Transverse colon (tissue), 4 donors: ENCODE measurements at regions not wholly inside any gene's neighbourhood (a gene's known extent, or its start where the extent isn't known, plus 50 kb on each side); places are given as distances from the start of the nearest gene placed in this dataset.

Experiments
- DNase-seq: peaks from one replicate; pipeline ENCODE4 v3.0.0-alpha.2; 2019
- H3K27ac ChIP-seq, 4 donors: fragments of 200-600 bp; sonication (generic); 2 replicates each; pipeline ENCODE4 v1.5.1; 2016 to 2018; ENCODE audit warnings: inconsistent platforms in 4 of 4
- H3K27me3 ChIP-seq: fragments of 200-600 bp; sonication (generic); 2 replicates; pipeline ENCODE4 v1.5.1; 2017; ENCODE audit warnings: inconsistent platforms
- H3K36me3 ChIP-seq, 4 donors: fragments of 200-600 bp; sonication (generic); 2 replicates each; pipeline ENCODE4 v1.5.1; 2017 to 2019; ENCODE audit warnings: inconsistent platforms in 4 of 4
- H3K4me1 ChIP-seq, 4 donors: fragments of 200-600 bp; sonication (generic); 2 replicates each; pipeline ENCODE4 v1.5.1; 2017 to 2020; ENCODE audit warnings: inconsistent platforms in 4 of 4
- H3K4me3 ChIP-seq, 4 donors: fragments of 200-600 bp; sonication (generic); 1 replicate in 1 of 4; 2 replicates in 3 of 4; pipeline versions ENCODE4 v1.5.1 to v1.6.1; 2017 to 2019; ENCODE audit warnings: inconsistent platforms in 4 of 4
- H3K9me3 ChIP-seq, 2 donors: fragments of 200-600 bp; sonication (generic); 2 replicates each; pipeline ENCODE4 v1.5.1; 2017 to 2019; ENCODE audit warnings: inconsistent platforms in 2 of 2
- CTCF ChIP-seq, 5 experiments: fragments of 200-600 bp in 3 of 5; fragments of 450-650 bp in 2 of 5; sonication (generic) in 3 of 5; IDR thresholded peaks; 1 replicate in 2 of 5; 2 replicates in 3 of 5; pipeline ENCODE4 v1.5.1; 2016 to 2017; ENCODE audit warnings: antibody characterized with exemption in 5 of 5, inconsistent platforms in 3 of 5, mild to moderate bottlenecking in 2 of 5, moderate library complexity in 1 of 5
- EP300 ChIP-seq: sonication (generic); formaldehyde crosslinking; IDR thresholded peaks from one replicate; pipeline ENCODE4 v1.6.1; 2017; ENCODE audit warnings: antibody characterized with exemption, low read depth
- POLR2A ChIP-seq: fragments of 450-650 bp; IDR thresholded peaks from one replicate; pipeline ENCODE4 v1.6.1; 2016; ENCODE audit warnings: antibody characterized with exemption, mild to moderate bottlenecking, moderate library complexity
- POLR2AphosphoS5 ChIP-seq, 3 donors: sonication (generic); formaldehyde crosslinking; IDR thresholded peaks; one replicate each; pipeline ENCODE4 v1.6.1; 2016; ENCODE audit warnings: antibody characterized with exemption in 3 of 3
- WGBS, 2 donors: methylation state at CpG; one replicate each; pipeline ENCODE4 v1.1.5; 2018; ENCODE audit warnings: low coverage in 1 of 2; 5-methylcytosine and 5-hydroxymethylcytosine counted together
- in situ Hi-C, 4 donors: fragments of 200-750 bp; cut with MboI; loops; one replicate each; pipeline versions ENCODE4 v1.15.0 to v1.15.1; 2017; ENCODE audit warnings: low sequenced_read_pairs in 3 of 4, low pct_ligation_motif_present in 1 of 4, low pct_unique_long_range_greater_than_20kb in 1 of 4
- intact Hi-C: fragments of 100-400 bp; cut with DNase I; formaldehyde crosslinking; loops from one replicate; pipeline ENCODE4 v1.15.1; 2023; ENCODE audit warnings: low total_unique reads

- intact Hi-C loops (no loop called here), in situ Hi-C loops (no loop called here)
- TF ChIP-seq CTCF (IDR thresholded peaks at IDR 0.05) (no peak), EP300 (no peak), POLR2A (no peak), POLR2AphosphoS5 (IDR thresholded peaks at IDR 0.05) (no peak)
- Histone ChIP-seq H3K27ac (no peak overlapping the region), H3K36me3 (no peaks in the 10 kb centered on the region), H3K4me1 (no peaks in the 10 kb centered on the region), H3K9me3 (no peaks in the 10 kb centered on the region), H3K27me3 (no peaks in the 10 kb centered on the region), H3K4me3 (no peak overlapping the region)
- DNase-seq: no peak
- 58 to 64% methylated on average over 2 to 5 of the region's 5 CpGs for WGBS, 2 donors
Observed at GRCh38 chr6:133590196-133590595, 298.7 kb upstream of the TCF21 start.

- Histone ChIP-seq H3K9me3 (no peaks in the 10 kb centered on the region), H3K4me1 (no peaks in the 10 kb centered on the region), H3K4me3 (no peak overlapping the region), H3K36me3 (no peaks in the 10 kb centered on the region), H3K27ac (no peak overlapping the region), H3K27me3 (no peaks in the 10 kb centered on the region)
- WGBS, 2 donors: 20 to 79% methylated on average over 1 to 3 of the region's 3 CpGs
- in situ Hi-C loops (no loop called here), intact Hi-C loops (no loop called here)
- DNase-seq: no peak
- TF ChIP-seq POLR2AphosphoS5 (IDR thresholded peaks at IDR 0.05) (no peak), EP300 (no peak), CTCF (IDR thresholded peaks at IDR 0.05) (no peak), POLR2A (no peak)
Observed at GRCh38 chr6:133590814-133591213, 298.1 kb upstream of the TCF21 start.

- in situ Hi-C loops (no loop called here), intact Hi-C loops (no loop called here)
- WGBS, 2 donors: 58 to 69% methylated on average over 1 of the region's 1 CpG
- no peak for DNase-seq
- H3K4me1 ChIP-seq: no peaks in the 10 kb centered on the region
- no peaks in the 10 kb centered on the region for H3K9me3 ChIP-seq
- no peaks in the 10 kb centered on the region for H3K36me3 ChIP-seq
- no peak overlapping the region for H3K4me3 ChIP-seq
- H3K27ac ChIP-seq: no peak overlapping the region
- TF ChIP-seq CTCF (IDR thresholded peaks at IDR 0.05): no peak
- no peak for TF ChIP-seq POLR2AphosphoS5 (IDR thresholded peaks at IDR 0.05)
- TF ChIP-seq EP300: no peak
- no peak for TF ChIP-seq POLR2A
- no peaks in the 10 kb centered on the region for H3K27me3 ChIP-seq
Observed at GRCh38 chr6:133591275-133591674, 297.6 kb upstream of the TCF21 start.

- H3K27me3 ChIP-seq: no peaks in the 10 kb centered on the region
- no peaks in the 10 kb centered on the region for H3K9me3 ChIP-seq
- intact Hi-C loops: no loop called here
- H3K27ac ChIP-seq: peak overlapping the region; percentile 13 to 46 (median 37)
- H3K36me3 ChIP-seq: no peaks in the 10 kb centered on the region
- WGBS, 2 donors: 59 to 62% methylated on average over 8 of the region's 8 CpGs
- no peak for DNase-seq
- in situ Hi-C loops: no loop called here
- no peak overlapping the region for H3K4me3 ChIP-seq
- no peaks in the 10 kb centered on the region for H3K4me1 ChIP-seq
- TF ChIP-seq POLR2A: no peak
- no peak for TF ChIP-seq EP300
- TF ChIP-seq POLR2AphosphoS5 (IDR thresholded peaks at IDR 0.05): peak in 2 of 3 donors; percentile 15 to 24
- TF ChIP-seq CTCF (IDR thresholded peaks at IDR 0.05): no peak
Observed at GRCh38 chr6:133594652-133595110, 294.2 kb upstream of the TCF21 start.
